GM11168 (cell line): ENCODE measurements at regions not wholly inside any gene's neighbourhood (a gene's known extent, or its start where the extent isn't known, plus 50 kb on each side); places are given as distances from the start of the nearest gene placed in this dataset.
"Not testable (repeated sequence)": the region's sequence is repeated elsewhere in the genome, so short reads cannot be mapped to it uniquely, and the experiment has no call there.

Experiments
- in situ Hi-C: fragments of 300-500 bp; cut with MboI; formaldehyde crosslinking; loops from one replicate; pipeline ENCODE4 v1.12.0; 2022; ENCODE audit warnings: low sequenced_read_pairs; ENCODE audit not compliant: unreplicated experiment

GRCh38 chr15:70528270-70528706, 235.1 kb downstream of the UACA start:
- in situ Hi-C loops: no loop called here

DNA sequence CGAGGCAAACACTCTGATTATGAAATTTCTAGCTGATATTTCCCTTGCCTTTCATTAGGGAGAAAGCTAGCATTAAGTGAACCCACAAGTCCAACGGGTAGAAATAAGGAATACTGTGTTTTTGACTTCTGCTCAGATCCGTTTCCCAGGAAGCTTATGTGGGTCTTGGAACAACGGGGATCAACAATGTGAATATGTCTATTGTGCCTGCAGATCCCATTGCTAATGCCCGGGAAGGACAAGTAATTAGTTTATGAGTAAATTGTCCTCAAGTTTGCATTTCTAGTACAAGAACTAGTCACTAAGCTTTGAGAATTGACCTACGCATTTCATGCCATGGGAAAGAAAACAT, 236.4 kb downstream of the UACA start:
- in situ Hi-C loops: no loop called here

DNA sequence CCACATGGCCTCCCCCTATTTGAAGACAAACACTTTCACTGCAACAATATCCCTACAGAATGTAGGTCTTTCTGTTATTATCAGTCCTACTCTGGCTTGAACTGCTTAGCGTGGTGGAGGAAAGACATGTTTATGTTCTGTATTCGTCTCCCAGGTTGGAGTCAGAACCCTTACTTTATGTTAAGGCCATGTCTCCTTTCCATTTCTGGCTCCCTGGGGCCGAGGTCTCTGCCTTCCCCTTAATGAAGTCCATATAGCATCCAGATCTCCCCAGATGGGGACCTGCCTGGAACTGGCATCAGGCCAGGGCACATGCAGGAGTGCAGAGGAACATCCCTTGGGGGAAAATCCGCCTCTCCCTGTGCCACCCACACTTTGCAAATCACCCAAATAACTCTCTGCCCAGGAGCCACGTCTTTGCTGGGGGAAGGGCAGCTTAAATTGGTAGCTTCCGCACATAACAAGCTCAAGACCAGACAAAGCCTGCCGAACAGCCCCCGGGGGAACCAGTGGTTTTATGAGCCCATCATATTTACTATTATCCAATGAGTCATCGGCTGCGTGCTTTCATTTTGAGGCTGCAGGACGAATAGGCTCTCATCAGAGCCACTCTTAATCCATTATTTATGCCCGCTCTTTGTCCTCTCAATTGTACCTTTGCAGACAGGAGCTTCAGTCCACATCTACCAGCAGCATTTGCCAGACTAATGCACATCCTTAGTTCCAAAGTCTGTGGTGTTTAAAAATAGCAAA, 237.0 kb downstream of the UACA start:
- in situ Hi-C loops: no loop called here

GRCh38 chr15:70525551-70525950, 237.8 kb downstream of the UACA start:
- in situ Hi-C loops: no loop called here

- in situ Hi-C loops: no loop called here
These were observed 238.9 kb downstream of the UACA start for GRCh38 chr15:70524470-70524869.

GRCh38 chr15:70523616-70524015, 239.7 kb downstream of the UACA start:
- in situ Hi-C loops: no loop called here

GRCh38 chr15:70523192-70523591, 240.2 kb downstream of the UACA start:
- in situ Hi-C loops: no loop called here

GRCh38 chr15:70522323-70522966, 240.9 kb downstream of the UACA start:
- in situ Hi-C loops: no loop called here

GRCh38 chr15:70521576-70522322, 241.6 kb downstream of the UACA start:
- in situ Hi-C loops: no loop called here

DNA sequence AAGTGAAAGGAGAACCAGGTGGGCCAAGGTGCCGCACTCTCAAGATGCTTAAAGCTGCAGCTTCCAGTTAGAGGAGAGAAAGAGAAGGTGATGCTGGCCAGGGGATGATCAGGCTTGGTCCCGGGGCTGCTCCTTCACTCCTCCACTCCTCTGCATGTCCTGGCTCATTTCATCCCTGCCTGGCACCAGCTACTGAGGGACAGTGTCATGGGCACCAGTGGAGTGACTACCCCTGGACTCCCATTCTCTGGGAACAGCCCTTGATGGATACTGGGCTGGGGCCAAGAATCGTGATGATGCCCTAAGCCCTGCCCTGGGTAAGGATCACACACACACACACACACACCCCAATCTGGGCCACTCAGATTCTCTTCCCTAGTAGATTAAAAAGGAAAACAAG, 243.7 kb downstream of the UACA start:
- in situ Hi-C loops: no loop called here

GRCh38 chr15:70519004-70519365, 244.4 kb downstream of the UACA start:
- in situ Hi-C loops: no loop called here

DNA sequence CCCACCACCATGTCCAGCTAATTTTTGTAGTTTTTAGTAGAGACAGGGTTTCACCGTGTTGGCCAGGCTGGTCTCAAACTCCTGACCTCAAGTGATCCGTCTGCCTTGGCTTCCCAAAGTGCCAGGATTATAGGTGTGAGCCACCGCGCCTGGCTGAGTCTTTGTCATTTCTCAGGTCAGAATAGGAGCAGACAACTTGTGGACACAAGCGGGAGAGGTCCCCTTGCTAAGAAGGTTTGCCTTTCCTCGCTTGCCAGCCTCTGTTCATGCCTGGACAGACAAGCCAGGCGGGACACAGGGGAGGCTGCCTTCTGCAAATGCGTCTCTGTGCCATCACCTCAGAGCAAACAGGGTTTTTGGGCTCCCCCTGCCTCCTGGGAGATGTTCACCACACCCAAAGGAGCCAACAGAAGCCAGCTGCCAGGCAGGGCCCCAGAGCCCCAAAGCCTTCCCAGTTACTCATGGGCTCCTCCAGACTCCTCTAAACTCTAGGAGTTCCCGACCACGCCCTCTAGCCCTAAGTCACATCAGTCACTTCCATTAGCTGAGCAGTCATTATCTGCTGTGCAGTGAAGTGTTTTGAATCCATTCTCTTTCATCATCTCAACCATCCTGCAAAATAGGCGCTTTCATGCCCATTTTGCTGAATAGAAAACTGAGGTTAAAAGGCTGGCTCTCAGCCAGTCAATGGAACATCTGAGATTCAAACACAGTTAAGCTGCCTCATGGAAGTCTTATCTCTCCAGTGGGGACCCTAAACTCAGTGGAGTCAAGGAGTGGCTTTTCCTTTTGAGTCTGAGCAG, 245.0 kb downstream of the UACA start:
- in situ Hi-C loops: no loop called here

DNA sequence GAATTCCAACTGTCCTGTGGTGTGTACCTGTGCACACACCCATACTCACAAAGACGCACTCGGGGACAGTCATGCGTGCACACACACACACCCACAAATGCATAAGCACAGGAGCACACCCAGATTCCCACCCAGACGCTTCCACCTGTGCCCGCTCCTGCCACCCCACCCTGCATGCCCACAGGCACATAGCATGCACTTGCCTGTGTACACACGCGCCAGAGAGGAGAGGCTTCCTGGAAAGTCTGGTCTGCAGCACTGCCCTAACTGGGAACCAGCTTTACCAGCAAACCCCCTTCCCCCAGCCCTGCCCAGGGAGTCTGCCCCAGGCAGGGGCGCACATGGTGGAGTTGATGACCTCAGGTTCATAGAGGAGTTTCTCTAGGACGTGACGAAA, 246.2 kb downstream of the UACA start:
- in situ Hi-C loops: no loop called here

- in situ Hi-C loops: no loop called here
These were observed 246.8 kb downstream of the UACA start for GRCh38 chr15:70516408-70517193.

GRCh38 chr15:70514251-70514650, 249.1 kb downstream of the UACA start:
- in situ Hi-C loops: no loop called here

- in situ Hi-C loops: no loop called here
These were observed 249.5 kb downstream of the UACA start for GRCh38 chr15:70513819-70514218.

DNA sequence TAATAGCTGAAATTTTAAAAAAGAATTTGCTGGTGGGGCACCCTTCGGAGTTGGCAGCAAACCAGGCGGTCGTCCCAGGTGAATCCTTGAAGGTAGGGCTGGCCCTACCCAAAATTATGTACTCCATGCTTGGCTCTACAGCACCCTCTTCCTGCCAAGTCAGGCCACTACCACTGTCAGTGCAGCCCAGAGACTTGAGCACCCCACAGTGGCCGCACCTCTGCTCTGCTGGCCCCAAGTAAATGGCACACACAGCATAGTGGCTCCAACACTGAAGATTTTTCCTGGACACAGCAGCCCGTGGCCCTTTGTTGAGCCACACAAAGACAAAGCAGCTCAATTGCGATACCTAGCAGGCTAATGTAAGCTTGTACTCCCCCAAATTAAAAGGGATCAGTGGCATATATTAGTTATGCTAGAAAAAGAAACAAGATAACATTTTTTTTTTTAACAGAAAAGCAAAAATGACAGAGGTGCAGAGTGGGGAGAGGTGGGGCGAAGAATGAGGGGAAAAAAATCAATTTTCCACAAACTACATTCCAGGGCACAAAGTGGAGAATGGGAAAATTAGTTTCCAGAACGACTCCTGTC, 250.5 kb downstream of the UACA start:
- in situ Hi-C loops: no loop called here

DNA sequence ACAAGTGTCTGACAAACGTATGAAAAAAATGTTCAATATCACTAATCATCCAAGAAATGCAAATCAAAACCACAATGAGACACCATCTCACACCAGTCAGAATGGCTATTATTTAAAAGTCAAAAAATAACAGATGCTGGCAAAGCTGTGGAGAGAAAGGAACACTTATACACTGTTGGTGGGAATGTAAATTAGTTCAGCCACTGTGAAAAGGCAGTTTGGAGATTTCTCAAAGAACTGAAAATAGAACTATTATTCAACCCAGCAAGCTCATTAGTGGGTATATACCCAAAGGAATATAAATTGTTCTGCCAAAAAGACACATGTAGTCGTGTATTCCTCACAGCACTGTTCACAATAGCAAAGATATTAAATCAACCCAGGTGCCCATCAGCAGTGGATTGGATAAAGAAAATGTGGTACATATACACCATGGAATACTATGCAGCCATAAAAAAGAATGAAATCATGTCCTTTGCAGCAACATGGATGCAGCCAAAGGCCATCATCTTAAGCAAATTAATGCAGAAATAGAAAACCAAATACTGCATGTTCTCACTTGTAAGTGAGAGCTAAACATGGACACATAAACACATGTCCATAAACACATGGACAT, 251.3 kb downstream of the UACA start:
- in situ Hi-C loops: not testable (repeated sequence)

GRCh38 chr15:70510433-70510832, 252.9 kb downstream of the UACA start:
- in situ Hi-C loops: no loop called here
